NCI-H446 (cell line): ENCODE measurements at regions not wholly inside any gene's neighbourhood (a gene's known extent, or its start where the extent isn't known, plus 50 kb on each side); places are given as distances from the start of the nearest gene placed in this dataset.
"Not testable (repeated sequence)": the region's sequence is repeated elsewhere in the genome, so short reads cannot be mapped to it uniquely, and the experiment has no call there.

ENCODE experiments used
- DNase-seq, 2 experiments: peaks; one replicate each; lab custom pipeline; 2025; lab: John Stamatoyannopoulos, UW

GRCh38 chr4:187910741-187911140 is 84.8 kb upstream of the ZFP42 start:
- DNase-seq, result no peak

GRCh38 chr4:187915406-187915805 is 80.2 kb upstream of the ZFP42 start:
- DNase-seq, result not testable (repeated sequence)

DNA sequence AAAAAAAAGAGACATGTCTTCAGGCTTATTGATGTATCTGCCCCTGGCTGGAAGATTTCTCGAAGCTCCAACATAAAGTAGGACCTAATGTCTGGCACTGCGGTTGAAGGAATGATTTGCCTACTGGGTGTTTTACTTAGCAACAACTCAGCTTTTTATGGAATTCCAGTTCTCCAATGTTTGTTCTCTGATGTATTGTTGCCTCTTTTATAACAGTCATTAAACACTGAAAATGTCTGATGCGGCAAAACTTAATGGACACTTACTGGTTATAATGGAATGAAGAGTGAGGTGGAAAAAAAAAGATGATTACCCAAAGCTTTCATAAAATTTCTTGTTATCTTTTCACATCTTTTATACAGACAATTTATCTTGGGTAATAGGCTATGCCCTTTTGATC is 75.6 kb upstream of the ZFP42 start:
- DNase-seq, result no peak

DNA sequence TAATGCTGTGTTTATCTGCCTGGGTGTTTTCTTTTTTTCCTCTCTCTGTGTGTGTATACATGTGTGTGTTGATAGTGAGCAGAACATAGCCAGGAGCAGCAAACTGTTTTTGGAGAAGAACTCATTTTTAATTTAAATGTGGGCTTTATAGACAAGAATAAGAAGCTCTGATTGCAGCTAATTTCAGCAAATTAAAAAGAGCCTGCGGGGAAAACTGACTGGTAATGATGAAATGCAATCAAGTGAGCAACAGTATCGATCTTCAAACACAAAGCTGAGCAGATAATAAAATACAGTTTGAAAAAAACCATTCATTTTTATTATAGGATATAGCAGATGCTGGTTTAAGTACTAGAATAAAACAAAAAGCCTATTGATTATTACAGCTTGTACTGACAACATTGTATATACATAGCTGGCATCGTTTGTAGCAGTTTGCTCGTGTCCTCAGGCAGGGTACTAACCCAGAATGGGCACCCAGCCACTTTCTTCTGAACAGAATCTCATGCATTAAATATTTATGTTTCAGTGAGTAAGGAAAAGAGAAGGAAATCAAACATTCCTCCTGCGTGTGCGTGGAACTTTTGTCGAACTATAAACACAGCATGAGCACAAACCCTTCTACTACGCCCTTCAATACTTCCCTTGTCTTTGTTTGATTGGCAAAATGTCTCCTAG is 73.5 kb upstream of the ZFP42 start:
- DNase-seq, result no peak

DNA sequence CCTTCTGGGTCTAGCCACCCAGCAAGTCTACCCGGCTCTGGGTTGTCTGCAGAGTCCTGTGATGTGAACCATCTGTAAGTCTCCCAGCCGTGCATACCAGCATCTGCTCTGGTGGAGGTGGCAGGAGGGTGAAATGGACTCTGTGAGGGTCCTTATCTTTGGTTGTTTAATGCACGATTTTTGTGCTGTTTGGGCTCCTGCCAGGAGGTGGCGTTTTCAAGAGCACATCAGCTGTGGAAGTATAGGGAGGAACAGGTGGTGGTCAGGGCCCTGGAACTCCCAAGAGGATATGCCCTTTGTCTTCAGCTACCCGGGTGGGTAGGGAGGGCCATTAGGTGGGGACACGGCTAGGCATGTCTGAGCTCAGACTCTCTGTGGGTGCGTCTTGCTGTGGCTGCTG is 66.5 kb upstream of the ZFP42 start:
- no peak for DNase-seq

GRCh38 chr4:187934766-187935165 is 60.8 kb upstream of the ZFP42 start:
- no peak for DNase-seq

GRCh38 chr4:187937557-187937956 is 58.0 kb upstream of the ZFP42 start:
- DNase-seq, result no peak

DNA sequence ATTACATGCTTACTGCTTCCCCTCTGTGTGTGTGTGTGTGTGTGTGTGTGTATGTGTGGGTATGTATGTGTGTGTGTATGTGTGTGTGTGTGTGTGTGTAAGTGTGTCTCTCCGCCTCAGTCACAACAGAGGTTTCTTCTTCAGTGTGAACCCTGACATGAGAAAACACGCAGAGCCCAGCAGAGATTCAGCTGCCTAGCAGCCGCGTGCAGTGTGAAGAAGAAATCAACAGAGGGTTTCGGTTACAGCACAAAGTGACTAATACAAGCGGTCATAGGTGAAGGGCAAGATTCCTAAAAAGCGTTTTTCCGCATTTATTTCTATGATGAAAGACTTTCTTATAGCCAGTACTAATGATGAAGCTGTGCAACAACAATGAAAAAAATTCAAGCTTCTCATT is 55.3 kb upstream of the ZFP42 start:
- no peak for DNase-seq

DNA sequence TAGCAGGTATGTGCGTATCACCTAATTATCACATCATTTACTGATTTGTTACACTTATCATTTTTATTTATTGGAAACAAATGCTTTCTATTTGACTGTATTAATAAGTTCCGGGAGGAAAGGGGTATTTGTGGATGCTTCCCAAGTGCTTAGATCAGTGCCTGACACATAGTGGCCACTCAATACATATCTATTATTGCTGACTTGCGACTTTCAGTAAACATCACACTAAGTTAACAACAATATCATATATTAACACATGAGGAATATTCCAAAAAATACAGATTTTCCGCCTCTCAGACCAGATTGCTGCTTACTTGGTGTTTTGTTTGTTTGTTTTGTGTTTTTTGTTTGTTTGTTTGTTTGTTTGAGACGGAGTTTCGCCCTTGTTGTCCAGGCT is 52.6 kb upstream of the ZFP42 start:
- DNase-seq, result no peak

DNA sequence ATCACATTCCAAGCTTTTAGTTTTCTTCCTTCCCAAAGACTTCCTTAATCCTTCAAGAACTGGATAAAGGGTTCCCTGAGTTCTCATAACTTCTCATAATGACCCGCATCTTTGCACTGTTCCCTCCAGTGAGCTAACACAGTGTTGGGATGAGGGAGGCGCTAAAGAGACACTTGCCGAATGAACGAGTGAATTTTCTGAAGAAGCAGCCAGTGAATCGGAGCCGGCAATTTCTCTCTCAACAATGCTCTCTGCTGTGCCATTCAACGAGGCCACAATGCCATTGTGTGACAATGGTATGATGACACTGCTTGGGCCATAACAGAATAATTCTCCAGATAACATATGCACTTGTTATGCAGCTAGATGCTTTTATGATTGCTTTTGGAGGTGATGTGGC is 51.4 kb upstream of the ZFP42 start:
- DNase-seq, result no peak
